Kidney (tissue), 13 donors: ENCODE measurements at regions not wholly inside any gene's neighbourhood (a gene's known extent, or its start where the extent isn't known, plus 50 kb on each side); places are given as distances from the start of the nearest gene placed in this dataset.

Experiments
- DNase-seq, 5 donors: peaks; one replicate each; pipeline ENCODE4 v3.0.0-alpha.2; 2013 to 2020
- FAIRE-seq: peaks from 2 replicates; lab custom pipeline; 2012; peaks lifted over from hg19 to GRCh38; lab: Jason Lieb, UNC
- H3K27ac ChIP-seq, 2 donors: one replicate each; pipeline ENCODE4 v1.7.0; 2013; ENCODE audit warnings: low read depth in 2 of 2, low read length in 2 of 2, inconsistent platforms in 1 of 2
- H3K27me3 ChIP-seq: one replicate; pipeline ENCODE4 v1.7.1; 2013; ENCODE audit warnings: low read length, inconsistent platforms; ENCODE audit not compliant: control insufficient read depth, insufficient read depth
- H3K36me3 ChIP-seq, 3 donors: one replicate each; pipeline versions ENCODE4 v1.7.0 to v1.7.1; 2013; ENCODE audit warnings: low read length in 3 of 3, control low read depth in 1 of 3, inconsistent platforms in 1 of 3; ENCODE audit not compliant: insufficient read depth in 3 of 3, control insufficient read depth in 2 of 3
- H3K4me1 ChIP-seq, 3 donors: one replicate each; pipeline versions ENCODE4 v1.7.0 to v1.7.1; 2013; ENCODE audit warnings: low read length in 3 of 3, inconsistent platforms in 1 of 3, low read depth in 1 of 3; ENCODE audit not compliant: control insufficient read depth in 2 of 3, insufficient read depth in 2 of 3
- H3K4me3 ChIP-seq, 3 donors: one replicate each; pipeline versions ENCODE4 v1.7.0 to v1.8.1; 2013; ENCODE audit warnings: low read length in 3 of 3, control low read depth in 1 of 3, inconsistent platforms in 1 of 3
- H3K9ac ChIP-seq, 3 donors: one replicate each; pipeline versions ENCODE4 v1.7.0 to v1.7.1; 2013; ENCODE audit warnings: low read length in 3 of 3, control low read depth in 1 of 3, inconsistent platforms in 1 of 3
- H3K9me3 ChIP-seq, 3 donors: one replicate each; pipeline versions ENCODE4 v1.7.0 to v1.7.1; 2013; ENCODE audit warnings: low read length in 3 of 3, control low read depth in 1 of 3, inconsistent platforms in 1 of 3; ENCODE audit not compliant: control insufficient read depth in 2 of 3, insufficient read depth in 1 of 3
- CTCF ChIP-seq: IDR thresholded peaks from 3 replicates; pipeline ENCODE4 v1.5.1; 2012; ENCODE audit warnings: mild to moderate bottlenecking, moderate library complexity, borderline replicate concordance; ENCODE audit not compliant: insufficient read depth; ENCODE audit errors: extremely low read depth
- intact Hi-C: fragments of 100-400 bp; cut with DNase I; formaldehyde crosslinking; loops from one replicate; pipeline ENCODE4 v1.11.1; 2022
- donor health status: control.
- donor health status: control.
- donor health status: control.
- donor health status: control.
- donor health status: control.
- donor health status: DM: yes; HTN: yes; CAD: no.
- donor health status: Normal renal cell carcinoma (clear cell type).

GRCh38 chr2:48043746-48044145, 137.4 kb upstream of the FBXO11 start:
- DNase-seq = no peak

GRCh38 chr2:48045613-48046012, 139.3 kb upstream of the FBXO11 start:
- no peak for DNase-seq
- H3K4me3 ChIP-seq = no peak overlapping the region
- H3K9ac ChIP-seq = no peak overlapping the region
- no peak overlapping the region for H3K27ac ChIP-seq
- intact Hi-C loops = no loop called here
- FAIRE-seq = no peak
- TF ChIP-seq CTCF = no peak
- no peaks in the 10 kb centered on the region for H3K9me3 ChIP-seq
- H3K4me1 ChIP-seq = no peaks in the 10 kb centered on the region
- no peaks in the 10 kb centered on the region for H3K27me3 ChIP-seq
- no peaks in the 10 kb centered on the region for H3K36me3 ChIP-seq

More at GRCh38 chr2:48043746-48044145, 137.4 kb upstream of the FBXO11 start:
- H3K4me3 ChIP-seq = no peak overlapping the region
- H3K27ac ChIP-seq = no peak overlapping the region
- H3K27me3 ChIP-seq = no peaks in the 10 kb centered on the region
- no peak overlapping the region for H3K9ac ChIP-seq
- no peak for FAIRE-seq
- intact Hi-C loops = no loop called here
- H3K36me3 ChIP-seq = no peaks in the 10 kb centered on the region
- no peak for TF ChIP-seq CTCF
- no peaks in the 10 kb centered on the region for H3K4me1 ChIP-seq
- H3K9me3 ChIP-seq = no peaks in the 10 kb centered on the region

GRCh38 chr2:48048476-48049171, 142.3 kb upstream of the FBXO11 start:
- intact Hi-C loops = no loop called here
- H3K4me1 ChIP-seq = no peaks in the 10 kb centered on the region
- no peak overlapping the region for H3K27ac ChIP-seq
- FAIRE-seq = no peak
- no peak overlapping the region for H3K4me3 ChIP-seq
- no peaks in the 10 kb centered on the region for H3K27me3 ChIP-seq
- no peaks in the 10 kb centered on the region for H3K9me3 ChIP-seq
- TF ChIP-seq CTCF = no peak
- DNase-seq = no peak
- H3K36me3 ChIP-seq = no peaks in the 10 kb centered on the region
- no peak overlapping the region for H3K9ac ChIP-seq

GRCh38 chr2:48049371-48049770, 143.1 kb upstream of the FBXO11 start:
- DNase-seq (no peak), FAIRE-seq (no peak)
- no peaks in the 10 kb centered on the region for H3K9me3 ChIP-seq
- no peak overlapping the region for H3K4me3 ChIP-seq
- intact Hi-C loops = no loop called here
- no peak for TF ChIP-seq CTCF
- no peaks in the 10 kb centered on the region for H3K4me1 ChIP-seq
- no peak overlapping the region for H3K27ac ChIP-seq
- H3K9ac ChIP-seq = no peak overlapping the region
- H3K36me3 ChIP-seq = no peaks in the 10 kb centered on the region
- no peaks in the 10 kb centered on the region for H3K27me3 ChIP-seq
